H1 (cell line): ENCODE measurements at regions not wholly inside any gene's neighbourhood (a gene's known extent, or its start where the extent isn't known, plus 50 kb on each side); places are given as distances from the start of the nearest gene placed in this dataset.

Experiments used
- BRCA1 ChIP-seq: IDR thresholded peaks from 2 replicates; pipeline ENCODE4 v1.6.1; 2012; ENCODE audit warnings: low read depth, low read length, improper control_type of control experiment
- CHD1 ChIP-seq: IDR thresholded peaks from 2 replicates; pipeline ENCODE4 v1.6.1; 2012; ENCODE audit warnings: low read depth, low read length, improper control_type of control experiment
- JUND ChIP-seq: IDR thresholded peaks from 2 replicates; pipeline ENCODE4 v1.6.1; 2011; ENCODE audit warnings: mild to moderate bottlenecking, improper control_type of control experiment, low read length
- SP2 ChIP-seq: IDR thresholded peaks from 2 replicates; pipeline ENCODE4 v1.6.1; 2012; ENCODE audit warnings: mild to moderate bottlenecking, low read length, inconsistent platforms
- SRF ChIP-seq: IDR thresholded peaks from 2 replicates; pipeline ENCODE4 v1.6.1; 2011; ENCODE audit warnings: mild to moderate bottlenecking, low read depth, low read length, moderate library complexity
- TF ChIP-seq, protein P1 (sequence below), 3 experiments: IDR thresholded peaks; 1 replicate in 2 of 3; 2 replicates in 1 of 3; pipeline versions ENCODE4 v1.5.1 to v1.6.1; 2011; ENCODE audit warnings: low read length in 3 of 3, mild to moderate bottlenecking in 3 of 3, inconsistent platforms in 2 of 3, low read depth in 1 of 3, moderate library complexity in 1 of 3; ENCODE audit not compliant: insufficient read depth in 1 of 3; ENCODE audit errors: control extremely low read depth in 1 of 3
- TF ChIP-seq, protein P2 (sequence below): IDR thresholded peaks from 2 replicates; pipeline ENCODE4 v1.6.1; 2011; ENCODE audit warnings: low read depth, mild to moderate bottlenecking, low read length; ENCODE audit not compliant: insufficient read depth

- TF ChIP-seq BRCA1 (no peak), JUND (no peak), CHD1 (no peak), SP2 (no peak), SRF (no peak)
- TF ChIP-seq, protein P1, sequence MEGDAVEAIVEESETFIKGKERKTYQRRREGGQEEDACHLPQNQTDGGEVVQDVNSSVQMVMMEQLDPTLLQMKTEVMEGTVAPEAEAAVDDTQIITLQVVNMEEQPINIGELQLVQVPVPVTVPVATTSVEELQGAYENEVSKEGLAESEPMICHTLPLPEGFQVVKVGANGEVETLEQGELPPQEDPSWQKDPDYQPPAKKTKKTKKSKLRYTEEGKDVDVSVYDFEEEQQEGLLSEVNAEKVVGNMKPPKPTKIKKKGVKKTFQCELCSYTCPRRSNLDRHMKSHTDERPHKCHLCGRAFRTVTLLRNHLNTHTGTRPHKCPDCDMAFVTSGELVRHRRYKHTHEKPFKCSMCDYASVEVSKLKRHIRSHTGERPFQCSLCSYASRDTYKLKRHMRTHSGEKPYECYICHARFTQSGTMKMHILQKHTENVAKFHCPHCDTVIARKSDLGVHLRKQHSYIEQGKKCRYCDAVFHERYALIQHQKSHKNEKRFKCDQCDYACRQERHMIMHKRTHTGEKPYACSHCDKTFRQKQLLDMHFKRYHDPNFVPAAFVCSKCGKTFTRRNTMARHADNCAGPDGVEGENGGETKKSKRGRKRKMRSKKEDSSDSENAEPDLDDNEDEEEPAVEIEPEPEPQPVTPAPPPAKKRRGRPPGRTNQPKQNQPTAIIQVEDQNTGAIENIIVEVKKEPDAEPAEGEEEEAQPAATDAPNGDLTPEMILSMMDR (IDR thresholded peaks at IDR 0.05; ENCODE audit: control extremely low read depth in 1 of 3, insufficient read depth in 1 of 3, low read depth in 1 of 3, low read length in 3 of 3), result no peak
- TF ChIP-seq, protein P2, sequence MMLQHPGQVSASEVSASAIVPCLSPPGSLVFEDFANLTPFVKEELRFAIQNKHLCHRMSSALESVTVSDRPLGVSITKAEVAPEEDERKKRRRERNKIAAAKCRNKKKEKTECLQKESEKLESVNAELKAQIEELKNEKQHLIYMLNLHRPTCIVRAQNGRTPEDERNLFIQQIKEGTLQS, result no peak
Measured at GRCh38 chr4:122326908-122327307, 51.9 kb upstream of the ADAD1 start.
